SK-N-SH (cell line): ENCODE measurements at regions not wholly inside any gene's neighbourhood (a gene's known extent, or its start where the extent isn't known, plus 50 kb on each side); places are given as distances from the start of the nearest gene placed in this dataset.
"Not testable (repeated sequence)": the region's sequence is repeated elsewhere in the genome, so short reads cannot be mapped to it uniquely, and the experiment has no call there.

Source experiments
- EP300 ChIP-seq, 2 experiments: IDR thresholded peaks; 2 replicates each; pipeline versions ENCODE4 v1.4.0 to v1.6.1; 2012; ENCODE audit warnings: borderline replicate concordance in 1 of 2, low read depth in 1 of 2, low read length in 1 of 2
- FOXM1 ChIP-seq: IDR thresholded peaks from 2 replicates; pipeline ENCODE4 v1.4.0; 2012; ENCODE audit warnings: low read depth, mild to moderate bottlenecking
- MXI1 ChIP-seq: IDR thresholded peaks from 2 replicates; pipeline ENCODE4 v1.6.1; 2012; ENCODE audit warnings: mild to moderate bottlenecking, low read depth, low read length, improper control_type of control experiment
- NFIC ChIP-seq: IDR thresholded peaks from 2 replicates; pipeline ENCODE4 v1.4.0; 2012; ENCODE audit warnings: borderline replicate concordance
- RXRA ChIP-seq: IDR thresholded peaks from 2 replicates; pipeline ENCODE4 v1.4.0; 2012; ENCODE audit warnings: low read depth, mild to moderate bottlenecking, borderline replicate concordance
- TF ChIP-seq, protein P1 (sequence below): fragments of 200-600 bp; sonication (generic); IDR thresholded peaks from 2 replicates; pipeline ENCODE4 v1.6.1; 2017; ENCODE audit warnings: antibody characterized with exemption, mild to moderate bottlenecking, moderate library complexity
- TF ChIP-seq, protein P2 (sequence below): IDR thresholded peaks from 2 replicates; pipeline ENCODE4 v1.4.0; 2012; ENCODE audit warnings: low read depth
- TF ChIP-seq, protein P3 (sequence below): fragments of 150-350 bp; IDR thresholded peaks from 2 replicates; pipeline ENCODE4 v1.6.1; 2017; ENCODE audit warnings: antibody characterized with exemption, low read length, low read depth, borderline replicate concordance

DNA sequence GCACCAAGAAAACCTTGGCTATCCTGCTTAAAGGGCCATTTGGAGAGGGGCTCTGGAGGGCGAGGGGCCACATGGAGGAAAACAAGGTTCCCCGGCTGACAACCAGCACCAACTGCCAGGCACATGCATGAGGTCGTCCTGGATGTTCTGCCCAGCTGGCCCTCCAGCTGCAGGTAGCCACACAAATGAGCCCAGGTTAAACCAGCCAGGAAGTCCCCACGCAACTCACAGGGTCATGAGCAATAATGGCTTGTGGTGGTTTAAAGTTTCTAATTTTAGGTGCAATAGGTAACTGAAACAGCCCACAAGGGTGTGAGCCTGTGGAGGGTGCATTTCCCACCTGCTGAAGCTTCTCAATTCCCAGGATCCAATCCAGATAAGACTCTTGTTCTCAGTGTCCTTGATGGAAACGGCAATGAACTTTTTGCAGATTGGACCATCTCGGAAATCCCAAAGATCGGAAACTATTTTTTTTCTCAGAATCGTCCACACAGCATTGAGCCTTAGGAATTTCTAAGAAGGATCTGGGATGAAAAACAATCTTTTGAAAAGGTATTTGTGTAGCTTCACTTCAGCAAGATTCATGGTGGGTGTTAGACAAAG, 123.2 kb downstream of the UNC93B1 start:
- not testable (repeated sequence) for TF ChIP-seq EP300 (IDR thresholded peaks at IDR 0.05; ENCODE audit: borderline replicate concordance in 1 of 2, low read depth in 1 of 2, low read length in 1 of 2); NFIC; FOXM1; RXRA; MXI1
- TF ChIP-seq, protein P1, sequence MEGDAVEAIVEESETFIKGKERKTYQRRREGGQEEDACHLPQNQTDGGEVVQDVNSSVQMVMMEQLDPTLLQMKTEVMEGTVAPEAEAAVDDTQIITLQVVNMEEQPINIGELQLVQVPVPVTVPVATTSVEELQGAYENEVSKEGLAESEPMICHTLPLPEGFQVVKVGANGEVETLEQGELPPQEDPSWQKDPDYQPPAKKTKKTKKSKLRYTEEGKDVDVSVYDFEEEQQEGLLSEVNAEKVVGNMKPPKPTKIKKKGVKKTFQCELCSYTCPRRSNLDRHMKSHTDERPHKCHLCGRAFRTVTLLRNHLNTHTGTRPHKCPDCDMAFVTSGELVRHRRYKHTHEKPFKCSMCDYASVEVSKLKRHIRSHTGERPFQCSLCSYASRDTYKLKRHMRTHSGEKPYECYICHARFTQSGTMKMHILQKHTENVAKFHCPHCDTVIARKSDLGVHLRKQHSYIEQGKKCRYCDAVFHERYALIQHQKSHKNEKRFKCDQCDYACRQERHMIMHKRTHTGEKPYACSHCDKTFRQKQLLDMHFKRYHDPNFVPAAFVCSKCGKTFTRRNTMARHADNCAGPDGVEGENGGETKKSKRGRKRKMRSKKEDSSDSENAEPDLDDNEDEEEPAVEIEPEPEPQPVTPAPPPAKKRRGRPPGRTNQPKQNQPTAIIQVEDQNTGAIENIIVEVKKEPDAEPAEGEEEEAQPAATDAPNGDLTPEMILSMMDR: not testable (repeated sequence)
- TF ChIP-seq, protein P2, sequence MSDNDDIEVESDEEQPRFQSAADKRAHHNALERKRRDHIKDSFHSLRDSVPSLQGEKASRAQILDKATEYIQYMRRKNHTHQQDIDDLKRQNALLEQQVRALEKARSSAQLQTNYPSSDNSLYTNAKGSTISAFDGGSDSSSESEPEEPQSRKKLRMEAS: not testable (repeated sequence)
- TF ChIP-seq, protein P3, sequence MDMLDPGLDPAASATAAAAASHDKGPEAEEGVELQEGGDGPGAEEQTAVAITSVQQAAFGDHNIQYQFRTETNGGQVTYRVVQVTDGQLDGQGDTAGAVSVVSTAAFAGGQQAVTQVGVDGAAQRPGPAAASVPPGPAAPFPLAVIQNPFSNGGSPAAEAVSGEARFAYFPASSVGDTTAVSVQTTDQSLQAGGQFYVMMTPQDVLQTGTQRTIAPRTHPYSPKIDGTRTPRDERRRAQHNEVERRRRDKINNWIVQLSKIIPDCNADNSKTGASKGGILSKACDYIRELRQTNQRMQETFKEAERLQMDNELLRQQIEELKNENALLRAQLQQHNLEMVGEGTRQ: not testable (repeated sequence)
